ENCODE measurements at regions not wholly inside any gene's neighbourhood (a gene's known extent, or its start where the extent isn't known, plus 50 kb on each side); places are given as distances from the start of the nearest gene placed in this dataset.
"Not testable (repeated sequence)": the region's sequence is repeated elsewhere in the genome, so short reads cannot be mapped to it uniquely, and the experiment has no call there.

DNA sequence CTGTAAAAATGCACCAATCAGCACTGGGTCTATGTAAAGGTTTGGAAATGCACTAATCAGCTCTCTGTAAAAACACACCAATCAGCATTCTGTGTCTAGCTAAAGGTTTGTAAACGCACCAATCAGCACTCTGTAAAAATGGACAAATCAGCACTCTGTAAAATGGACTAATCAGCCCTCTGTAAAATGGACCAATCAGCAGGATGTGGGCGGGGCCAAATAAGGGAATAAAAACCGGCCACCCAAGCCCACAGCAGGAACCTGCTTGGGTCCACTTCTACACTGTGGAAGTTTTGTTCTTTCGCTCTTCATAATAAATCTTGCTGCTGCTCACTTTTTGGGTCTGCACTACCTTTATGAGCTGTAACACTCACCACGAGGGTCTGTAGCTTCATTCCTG lies 101.0 kb downstream of the SMC2 start:
- not testable (repeated sequence) for H4K91ac ChIP-seq (ENCODE audit: low read length); H4K8ac ChIP-seq (ENCODE audit: low read length); H2BK120ac ChIP-seq (ENCODE audit: low read depth, low read length); H3K36me3 ChIP-seq (ENCODE audit: control insufficient read depth in 1 of 2, insufficient read depth in 2 of 2, low read depth in 1 of 2, low read length in 2 of 2); H3K4me2 ChIP-seq (ENCODE audit: low read length, poor library complexity, severe bottlenecking); H3K9me3 ChIP-seq (ENCODE audit: control insufficient read depth, low read length); H3K27me3 ChIP-seq (ENCODE audit: control insufficient read depth in 1 of 2, insufficient read depth in 1 of 2, low read length in 2 of 2); H3K18ac ChIP-seq (ENCODE audit: low read depth in 1 of 2, low read length in 2 of 2); H3K27ac ChIP-seq (ENCODE audit: low read length, poor library complexity, severe bottlenecking); H2BK15ac ChIP-seq (ENCODE audit: low read depth, poor library complexity, severe bottlenecking); H3K4me1 ChIP-seq (ENCODE audit: control insufficient read depth, insufficient read depth, low read depth, low read length); H3K79me1 ChIP-seq (replicated peaks; ENCODE audit: low read length, poor library complexity, severe bottlenecking); H3K9ac ChIP-seq (ENCODE audit: low read length); H3K4ac ChIP-seq (ENCODE audit: low read depth in 1 of 2, low read length in 2 of 2); H2BK5ac ChIP-seq (ENCODE audit: low read depth, low read length, poor library complexity, severe bottlenecking); DNase-seq; H2BK12ac ChIP-seq (ENCODE audit: low read length in 2 of 2); H3K4me3 ChIP-seq (ENCODE audit: insufficient read depth in 1 of 2, low read depth in 1 of 2, low read length in 2 of 2); H3K23ac ChIP-seq (ENCODE audit: low read length in 2 of 2); H2AFZ ChIP-seq (ENCODE audit: low read depth, low read length); H2AK5ac ChIP-seq (ENCODE audit: low read length, severe bottlenecking); H3K14ac ChIP-seq (ENCODE audit: low read length in 2 of 2)
- 81% methylated on average over 5 of the region's 5 CpGs for WGBS

DNA sequence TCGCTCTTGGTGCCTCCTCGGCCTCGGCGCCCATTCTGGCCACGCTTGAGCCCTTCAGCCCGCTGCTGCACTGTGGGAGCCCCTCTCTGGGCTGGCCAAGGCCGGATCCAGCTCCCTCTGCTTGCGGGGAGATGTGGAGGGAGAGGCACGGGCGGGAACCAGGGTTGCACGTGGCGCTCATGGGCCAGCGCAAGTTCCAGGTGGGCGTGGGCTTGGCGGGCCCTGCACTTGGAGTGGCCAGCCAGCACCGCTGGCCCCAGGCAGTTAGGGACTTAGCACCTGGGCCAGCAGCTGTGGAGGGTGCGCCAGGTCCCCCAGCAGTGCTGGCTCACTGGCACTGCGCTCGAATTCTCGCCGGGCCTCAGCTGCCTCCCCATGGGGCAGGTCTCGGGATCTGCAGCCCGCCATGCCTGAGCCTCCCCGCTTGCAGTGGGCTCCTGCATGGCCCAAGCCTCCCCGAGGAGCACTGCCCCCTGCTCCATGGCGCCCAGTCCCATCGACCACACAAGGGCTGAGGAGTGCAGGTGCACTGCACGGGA lies 106.4 kb downstream of the SMC2 start:
- H2BK120ac ChIP-seq (ENCODE audit: low read depth, low read length) = no peak overlapping the region
- no peak overlapping the region for H2BK15ac ChIP-seq (ENCODE audit: low read depth, poor library complexity, severe bottlenecking)
- no peak overlapping the region for H3K23ac ChIP-seq (ENCODE audit: low read length in 2 of 2)
- H2AFZ ChIP-seq (ENCODE audit: low read depth, low read length) = no peak overlapping the region
- H3K27me3 ChIP-seq (ENCODE audit: control insufficient read depth in 1 of 2, insufficient read depth in 1 of 2, low read length in 2 of 2) = no peaks in the 10 kb centered on the region
- 83% methylated on average over 27 of the region's 28 CpGs for WGBS
- no peak overlapping the region for H2BK12ac ChIP-seq (ENCODE audit: low read length in 2 of 2)
- no peak overlapping the region for H3K18ac ChIP-seq (ENCODE audit: low read depth in 1 of 2, low read length in 2 of 2)
- no peak for DNase-seq
- no peak overlapping the region for H4K8ac ChIP-seq (ENCODE audit: low read length)
- no peak overlapping the region for H3K9ac ChIP-seq (ENCODE audit: low read length)
- no peaks in the 10 kb centered on the region for H3K9me3 ChIP-seq (ENCODE audit: control insufficient read depth, low read length)
- H3K36me3 ChIP-seq (ENCODE audit: control insufficient read depth in 1 of 2, insufficient read depth in 2 of 2, low read depth in 1 of 2, low read length in 2 of 2) = no peaks in the 10 kb centered on the region
- H3K27ac ChIP-seq (ENCODE audit: low read length, poor library complexity, severe bottlenecking) = no peak overlapping the region
- no peak overlapping the region for H2BK5ac ChIP-seq (ENCODE audit: low read depth, low read length, poor library complexity, severe bottlenecking)
- no peak overlapping the region for H3K4me2 ChIP-seq (ENCODE audit: low read length, poor library complexity, severe bottlenecking)
- H3K4me1 ChIP-seq (ENCODE audit: control insufficient read depth, insufficient read depth, low read depth, low read length) = no peaks in the 10 kb centered on the region
- no peak overlapping the region for H2AK5ac ChIP-seq (ENCODE audit: low read length, severe bottlenecking)
- H4K91ac ChIP-seq (ENCODE audit: low read length) = no peak overlapping the region
- H3K4me3 ChIP-seq (ENCODE audit: insufficient read depth in 1 of 2, low read depth in 1 of 2, low read length in 2 of 2) = peak overlapping the region in 1 of 2 experiments; percentile 22
- no peaks in the 10 kb centered on the region for H3K79me1 ChIP-seq (replicated peaks; ENCODE audit: low read length, poor library complexity, severe bottlenecking)
- H3K14ac ChIP-seq (ENCODE audit: low read length in 2 of 2) = no peak overlapping the region
- no peak overlapping the region for H3K4ac ChIP-seq (ENCODE audit: low read depth in 1 of 2, low read length in 2 of 2)

DNA sequence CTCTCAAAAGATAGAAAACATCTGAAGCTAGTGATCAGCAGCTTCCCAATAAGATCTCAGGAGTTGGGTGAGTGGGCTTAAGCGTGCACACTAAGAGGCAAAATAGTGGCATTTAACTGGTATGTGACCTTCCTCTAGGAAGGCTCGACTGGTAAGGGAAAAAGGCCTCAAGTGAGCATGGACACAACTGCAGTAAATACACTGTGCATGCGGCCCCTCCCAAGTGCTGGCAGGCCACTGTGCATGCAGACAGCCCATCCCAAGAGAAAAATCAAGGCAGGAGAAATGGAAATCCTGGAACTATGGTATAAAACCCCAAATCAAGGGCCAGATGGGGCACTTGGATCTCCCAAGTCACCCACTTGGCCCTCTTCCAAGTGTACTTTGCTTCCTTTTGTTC lies 112.7 kb downstream of the SMC2 start:
- H3K9ac ChIP-seq (ENCODE audit: low read length) = no peak overlapping the region
- H4K8ac ChIP-seq (ENCODE audit: low read length) = no peak overlapping the region
- no peak overlapping the region for H2BK120ac ChIP-seq (ENCODE audit: low read depth, low read length)
- H2BK15ac ChIP-seq (ENCODE audit: low read depth, poor library complexity, severe bottlenecking) = no peak overlapping the region
- H3K4ac ChIP-seq (ENCODE audit: low read depth in 1 of 2, low read length in 2 of 2) = no peak overlapping the region
- no peak overlapping the region for H2AFZ ChIP-seq (ENCODE audit: low read depth, low read length)
- no peak overlapping the region for H2AK5ac ChIP-seq (ENCODE audit: low read length, severe bottlenecking)
- H3K4me2 ChIP-seq (ENCODE audit: low read length, poor library complexity, severe bottlenecking) = no peak overlapping the region
- no peaks in the 10 kb centered on the region for H3K27me3 ChIP-seq (ENCODE audit: control insufficient read depth in 1 of 2, insufficient read depth in 1 of 2, low read length in 2 of 2)
- no peaks in the 10 kb centered on the region for H3K4me1 ChIP-seq (ENCODE audit: control insufficient read depth, insufficient read depth, low read depth, low read length)
- no peak overlapping the region for H3K23ac ChIP-seq (ENCODE audit: low read length in 2 of 2)
- H3K14ac ChIP-seq (ENCODE audit: low read length in 2 of 2) = no peak overlapping the region
- no peaks in the 10 kb centered on the region for H3K79me1 ChIP-seq (replicated peaks; ENCODE audit: low read length, poor library complexity, severe bottlenecking)
- peak overlapping the region; percentile 19 for H2BK5ac ChIP-seq (ENCODE audit: low read depth, low read length, poor library complexity, severe bottlenecking)
- no peak overlapping the region for H2BK12ac ChIP-seq (ENCODE audit: low read length in 2 of 2)
- H4K91ac ChIP-seq (ENCODE audit: low read length) = no peak overlapping the region
- no peak overlapping the region for H3K18ac ChIP-seq (ENCODE audit: low read depth in 1 of 2, low read length in 2 of 2)
- no peaks in the 10 kb centered on the region for H3K36me3 ChIP-seq (ENCODE audit: control insufficient read depth in 1 of 2, insufficient read depth in 2 of 2, low read depth in 1 of 2, low read length in 2 of 2)
- no peaks in the 10 kb centered on the region for H3K9me3 ChIP-seq (ENCODE audit: control insufficient read depth, low read length)
- WGBS = 63% methylated on average over 3 of the region's 3 CpGs
- DNase-seq = no peak
- H3K27ac ChIP-seq (ENCODE audit: low read length, poor library complexity, severe bottlenecking) = no peak overlapping the region
- H3K4me3 ChIP-seq (ENCODE audit: insufficient read depth in 1 of 2, low read depth in 1 of 2, low read length in 2 of 2) = no peak overlapping the region

DNA sequence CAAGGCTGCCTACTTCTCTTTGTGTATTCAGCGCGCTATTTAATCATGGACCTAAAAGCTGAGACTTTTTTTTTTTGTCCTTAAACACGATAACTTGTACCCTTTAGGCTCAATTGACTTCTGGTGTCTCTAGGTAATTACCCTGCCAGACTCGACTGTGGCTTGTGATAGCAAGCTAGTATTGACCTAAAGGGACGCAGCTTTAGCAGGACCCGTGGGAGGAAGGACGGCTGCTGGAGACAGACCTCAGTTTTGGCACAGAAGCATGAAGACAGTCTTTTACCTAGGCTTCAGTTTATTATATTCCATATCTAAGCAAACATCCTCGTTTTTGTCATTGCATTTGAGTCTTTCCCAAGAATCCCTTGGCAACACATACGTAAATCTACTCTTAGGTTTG lies 115.3 kb downstream of the SMC2 start:
- no peak overlapping the region for H2BK120ac ChIP-seq (ENCODE audit: low read depth, low read length)
- no peak overlapping the region for H3K14ac ChIP-seq (ENCODE audit: low read length in 2 of 2)
- DNase-seq = no peak
- H3K4me3 ChIP-seq (ENCODE audit: insufficient read depth in 1 of 2, low read depth in 1 of 2, low read length in 2 of 2) = no peak overlapping the region
- WGBS = 79% methylated on average over 8 of the region's 9 CpGs
- no peak overlapping the region for H3K9ac ChIP-seq (ENCODE audit: low read length)
- no peak overlapping the region for H3K4me2 ChIP-seq (ENCODE audit: low read length, poor library complexity, severe bottlenecking)
- H3K23ac ChIP-seq (ENCODE audit: low read length in 2 of 2) = no peak overlapping the region
- H2BK12ac ChIP-seq (ENCODE audit: low read length in 2 of 2) = no peak overlapping the region
- H3K9me3 ChIP-seq (ENCODE audit: control insufficient read depth, low read length) = no peaks in the 10 kb centered on the region
- no peak overlapping the region for H2AFZ ChIP-seq (ENCODE audit: low read depth, low read length)
- no peaks in the 10 kb centered on the region for H3K36me3 ChIP-seq (ENCODE audit: control insufficient read depth in 1 of 2, insufficient read depth in 2 of 2, low read depth in 1 of 2, low read length in 2 of 2)
- no peak overlapping the region for H4K91ac ChIP-seq (ENCODE audit: low read length)
- no peak overlapping the region for H2BK5ac ChIP-seq (ENCODE audit: low read depth, low read length, poor library complexity, severe bottlenecking)
- H3K27ac ChIP-seq (ENCODE audit: low read length, poor library complexity, severe bottlenecking) = no peak overlapping the region
- no peaks in the 10 kb centered on the region for H3K27me3 ChIP-seq (ENCODE audit: control insufficient read depth in 1 of 2, insufficient read depth in 1 of 2, low read length in 2 of 2)
- H3K4ac ChIP-seq (ENCODE audit: low read depth in 1 of 2, low read length in 2 of 2) = no peak overlapping the region
- no peak overlapping the region for H2BK15ac ChIP-seq (ENCODE audit: low read depth, poor library complexity, severe bottlenecking)
- H3K18ac ChIP-seq (ENCODE audit: low read depth in 1 of 2, low read length in 2 of 2) = no peak overlapping the region
- no peaks in the 10 kb centered on the region for H3K79me1 ChIP-seq (replicated peaks; ENCODE audit: low read length, poor library complexity, severe bottlenecking)
- no peaks in the 10 kb centered on the region for H3K4me1 ChIP-seq (ENCODE audit: control insufficient read depth, insufficient read depth, low read depth, low read length)
- no peak overlapping the region for H2AK5ac ChIP-seq (ENCODE audit: low read length, severe bottlenecking)
- H4K8ac ChIP-seq (ENCODE audit: low read length) = no peak overlapping the region
